GM12892 (cell line): ENCODE measurements at regions not wholly inside any gene's neighbourhood (a gene's known extent, or its start where the extent isn't known, plus 50 kb on each side); places are given as distances from the start of the nearest gene placed in this dataset.
A peak's percentile ranks its signal among the peaks of the same experiment; 100 is the strongest.
"Not testable (repeated sequence)": the region's sequence is repeated elsewhere in the genome, so short reads cannot be mapped to it uniquely, and the experiment has no call there.

Experiments used
- DNase-seq: peaks from one replicate; pipeline ENCODE4 v3.0.0; 2011; ENCODE audit not compliant: insufficient read length
- FAIRE-seq: peaks from 2 replicates; lab custom pipeline; 2011; peaks lifted over from hg19 to GRCh38; lab: Jason Lieb, UNC
- POLR2A ChIP-seq: IDR thresholded peaks from 2 replicates; pipeline ENCODE4 v1.6.1; 2011; ENCODE audit warnings: low read depth, low read length, control low read depth
- POLR2AphosphoS5 ChIP-seq: IDR thresholded peaks from 2 replicates; pipeline ENCODE4 v1.6.1; 2011; ENCODE audit warnings: low read depth, low read length, control low read depth
- TAF1 ChIP-seq: IDR thresholded peaks from 2 replicates; pipeline ENCODE4 v1.6.1; 2011; ENCODE audit warnings: low read depth, mild to moderate bottlenecking, control low read depth, low read length, borderline replicate concordance

DNA sequence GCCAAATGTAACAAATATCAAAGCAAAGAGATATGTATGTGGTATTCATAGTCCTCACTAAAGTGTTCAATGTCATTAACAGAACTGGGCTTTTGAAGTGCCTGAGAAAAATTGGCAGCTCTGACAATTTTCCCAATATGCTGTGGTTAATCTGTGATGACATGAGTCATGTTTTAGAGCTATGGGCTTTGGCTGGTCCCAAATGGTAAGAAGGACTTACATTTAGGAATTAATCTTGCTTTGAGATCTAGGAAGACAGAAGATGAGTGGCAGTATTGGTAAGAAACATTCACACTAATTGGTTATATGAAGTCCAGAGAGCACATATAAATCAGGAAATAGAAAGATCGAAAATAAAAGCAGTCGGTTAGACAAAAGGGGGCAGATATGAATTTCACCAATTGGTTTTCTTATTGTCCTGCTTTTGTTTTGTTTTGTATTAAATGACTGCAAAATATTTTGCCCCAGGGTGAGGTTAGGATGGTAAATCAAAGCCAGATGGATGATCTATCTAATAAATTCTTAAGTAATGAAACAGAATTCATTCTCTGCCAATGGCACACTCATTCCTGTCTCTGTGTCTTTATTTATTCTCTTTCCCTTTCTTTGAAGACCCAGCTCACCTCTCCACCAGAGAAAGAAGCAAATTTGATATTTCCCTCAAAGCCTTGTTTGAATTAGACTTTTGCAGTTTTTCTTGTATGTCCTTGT lies 993.1 kb downstream of the RPA4 start:
- TF ChIP-seq TAF1 (no peak), POLR2AphosphoS5 (no peak), POLR2A (no peak)
- FAIRE-seq (no peak), DNase-seq (no peak)

DNA sequence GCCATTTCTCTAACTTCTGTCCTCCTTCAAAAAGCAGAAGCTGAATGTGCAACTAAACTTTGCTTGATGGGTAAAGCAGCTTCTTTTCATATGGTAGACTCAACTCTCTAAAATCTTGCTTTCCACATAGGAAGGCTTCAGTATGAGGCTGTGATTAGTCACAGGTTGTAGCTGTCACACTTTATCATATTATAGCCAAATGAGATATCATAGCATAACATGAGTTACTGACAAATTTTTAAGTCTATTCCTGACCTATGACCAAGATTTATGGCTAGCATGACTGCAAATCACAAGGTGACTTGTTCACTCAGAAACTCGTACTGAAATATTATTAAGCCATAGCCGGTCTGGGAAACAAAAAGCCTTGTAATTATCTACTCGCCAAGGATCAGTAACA lies 998.6 kb downstream of the RPA4 start:
- TF ChIP-seq TAF1 (no peak), POLR2A (no peak), POLR2AphosphoS5 (no peak)
- DNase-seq (no peak), FAIRE-seq (no peak)

DNA sequence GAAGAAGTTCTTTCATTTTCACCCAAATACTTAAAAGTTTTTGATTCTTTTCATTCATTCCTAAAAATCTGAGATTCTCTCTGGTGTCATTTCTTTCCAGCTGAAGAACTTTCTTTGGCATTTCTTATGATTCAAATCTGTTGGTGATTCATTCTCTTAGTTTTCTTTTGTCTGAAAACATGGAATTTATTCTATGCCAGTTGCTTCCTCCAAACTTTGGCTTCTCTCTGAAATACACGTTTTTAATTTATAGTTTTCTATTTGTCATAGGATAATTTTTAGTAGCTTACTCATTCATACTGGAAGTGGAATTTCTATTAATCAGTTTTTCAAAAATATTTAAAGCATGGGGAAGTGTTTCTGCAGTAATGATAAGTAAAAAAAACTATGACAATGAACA lies 1012.0 kb downstream of the RPA4 start:
- no peak for TF ChIP-seq POLR2A
- no peak for TF ChIP-seq TAF1
- no peak for TF ChIP-seq POLR2AphosphoS5
- DNase-seq: no peak
- FAIRE-seq: no peak

GRCh38 chrX:97897998-97898397 lies 1014.3 kb downstream of the RPA4 start:
- TF ChIP-seq TAF1: no peak
- TF ChIP-seq POLR2AphosphoS5: no peak
- no peak for TF ChIP-seq POLR2A
- FAIRE-seq: no peak
- no peak for DNase-seq

GRCh38 chrX:97898798-97899197 lies 1015.1 kb downstream of the RPA4 start:
- FAIRE-seq (no peak), DNase-seq (no peak)
- TF ChIP-seq TAF1 (no peak), POLR2AphosphoS5 (no peak), POLR2A (no peak)

GRCh38 chrX:97907791-97908190 lies 1024.1 kb downstream of the RPA4 start:
- FAIRE-seq (peak; percentile 51), DNase-seq (no peak)
- TF ChIP-seq POLR2AphosphoS5 (no peak), POLR2A (no peak), TAF1 (no peak)

GRCh38 chrX:97909245-97909644 lies 1025.5 kb downstream of the RPA4 start:
- DNase-seq (peak; percentile 2), FAIRE-seq (no peak)
- no peak for TF ChIP-seq TAF1
- TF ChIP-seq POLR2AphosphoS5: no peak
- no peak for TF ChIP-seq POLR2A

DNA sequence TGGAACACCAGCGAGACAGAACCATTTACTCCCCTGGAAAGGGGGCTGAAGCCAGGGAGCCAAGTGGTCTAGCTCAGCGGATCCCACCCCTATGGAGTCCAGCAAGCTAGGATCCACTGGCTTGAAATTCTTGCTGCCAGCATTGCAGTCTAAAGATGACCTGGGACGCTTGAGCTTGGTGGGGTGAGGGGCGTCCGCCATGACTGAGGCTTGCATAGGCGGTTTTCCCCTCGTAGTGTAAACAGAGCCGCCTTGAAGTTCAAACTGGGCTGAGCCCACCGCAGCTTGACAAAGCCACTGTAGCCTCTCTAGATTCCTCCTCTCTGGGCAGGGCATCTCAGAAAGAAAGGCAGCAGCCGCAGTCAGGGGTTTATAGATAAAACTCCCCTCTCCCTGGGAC lies 1031.7 kb downstream of the RPA4 start:
- not testable (repeated sequence) for FAIRE-seq, DNase-seq

- not testable (repeated sequence) for DNase-seq, FAIRE-seq
Observed at GRCh38 chrX:97921223-97921622, 1037.5 kb downstream of the RPA4 start.

GRCh38 chrX:97931586-97931985 lies 1047.9 kb downstream of the RPA4 start:
- FAIRE-seq (no peak), DNase-seq (no peak)
- TF ChIP-seq TAF1 (no peak), POLR2AphosphoS5 (no peak), POLR2A (no peak)

GRCh38 chrX:97936296-97936695 lies 1052.6 kb downstream of the RPA4 start:
- FAIRE-seq (no peak), DNase-seq (no peak)
- no peak for TF ChIP-seq POLR2AphosphoS5
- TF ChIP-seq TAF1: no peak
- no peak for TF ChIP-seq POLR2A

GRCh38 chrX:97938706-97939105 lies 1055.0 kb downstream of the RPA4 start:
- TF ChIP-seq TAF1 (no peak), POLR2A (no peak), POLR2AphosphoS5 (no peak)
- FAIRE-seq (no peak), DNase-seq (no peak)

GRCh38 chrX:97968376-97969163 lies 1084.9 kb downstream of the RPA4 start:
- TF ChIP-seq TAF1 (no peak), POLR2A (no peak), POLR2AphosphoS5 (no peak)
- FAIRE-seq: no peak
- DNase-seq: no peak
